GM12878 (cell line): ENCODE measurements at regions not wholly inside any gene's neighbourhood (a gene's known extent, or its start where the extent isn't known, plus 50 kb on each side); places are given as distances from the start of the nearest gene placed in this dataset.

Source experiments
- ATAC-seq: fragments of 200-7000 bp; cut with Tn5 transposase; 3 replicates; pipeline ENCODE4 v1.9.1; 2020; ENCODE audit warnings: mild to moderate bottlenecking, moderate library complexity
- BruUV-seq: library from RNA; stranded (reverse); fragments of 400-500 nt; replicated peaks from 2 replicates; lab custom pipeline; 2021; lab: Mats Ljungman, UMichigan
- CTCF ChIA-PET: fragments of 300-600 bp; sonication (Branson Sonifier 250); formaldehyde crosslinking; extraction: SDS; loops from one replicate; lab custom pipeline; 2021; ENCODE audit warnings: inconsistent platforms; lab: Yijun Ruan, JAX
- POLR2A ChIA-PET: fragments of 350-600 bp; formaldehyde crosslinking; extraction: SDS; loops from one replicate; lab custom pipeline; 2021; ENCODE audit warnings: inconsistent platforms; lab: Charles Lee
- RAD21 ChIA-PET: fragments of 300-600 bp; sonication (Branson Sonifier 250); formaldehyde crosslinking; loops from one replicate; lab custom pipeline; 2023; ENCODE audit warnings: antibody characterized with exemption; ENCODE audit not compliant: unreplicated experiment; lab: Charles Lee
- SMC1A ChIA-PET: fragments of 300-600 bp; sonication (Branson Sonifier 250); formaldehyde crosslinking; loops from one replicate; lab custom pipeline; 2023; ENCODE audit not compliant: unreplicated experiment, uncharacterized antibody; lab: Charles Lee
- DNase-seq: peaks from one replicate; pipeline ENCODE4 v3.0.0-alpha.2; 2011; ENCODE audit warnings: low read depth, low spot score
- FAIRE-seq: peaks from 3 replicates; lab custom pipeline; 2011; peaks lifted over from hg19 to GRCh38; lab: Jason Lieb, UNC
- H2AFZ ChIP-seq: 2 replicates; pipeline ENCODE4 v1.6.0; 2011; ENCODE audit warnings: low read depth, low read length, control low read depth; ENCODE audit not compliant: control insufficient read depth
- H3K27ac ChIP-seq: 2 replicates; pipeline ENCODE4 v1.5.1; 2011; ENCODE audit warnings: control low read depth; ENCODE audit not compliant: control insufficient read depth, insufficient read depth
- H3K27me3 ChIP-seq, 2 experiments: replicated peaks in 1 of 2; 2 replicates each; pipeline versions ENCODE4 v1.6.0 to v1.6.1; 2011; ENCODE audit warnings: low read length in 1 of 2; ENCODE audit not compliant: control insufficient read depth in 2 of 2, insufficient read depth in 2 of 2
- H3K36me3 ChIP-seq, 2 experiments: 2 replicates each; pipeline ENCODE4 v1.5.1; 2011; ENCODE audit warnings: low read length in 1 of 2; ENCODE audit not compliant: control insufficient read depth in 2 of 2, insufficient read depth in 2 of 2
- H3K4me1 ChIP-seq: 2 replicates; pipeline ENCODE4 v1.6.1; 2011; ENCODE audit warnings: mild to moderate bottlenecking, low read length, moderate library complexity, mixed read lengths; ENCODE audit not compliant: control insufficient read depth, insufficient read depth
- H3K4me2 ChIP-seq: 2 replicates; pipeline ENCODE4 v1.6.0; 2011; ENCODE audit warnings: control low read depth; ENCODE audit not compliant: control insufficient read depth, insufficient read depth
- H3K4me3 ChIP-seq: fragments of 200-600 bp; sonication (generic); 2 replicates; pipeline ENCODE4 v1.5.1; 2016
- H3K79me2 ChIP-seq: 2 replicates; pipeline ENCODE4 v1.6.0; 2011; ENCODE audit warnings: low read length; ENCODE audit not compliant: control insufficient read depth, insufficient read depth
- H3K9ac ChIP-seq: 2 replicates; pipeline ENCODE4 v1.8.0; 2011; ENCODE audit warnings: low read length, control low read depth, mixed read lengths; ENCODE audit not compliant: control insufficient read depth, insufficient read depth
- H3K9me3 ChIP-seq: replicated peaks from 3 replicates; pipeline ENCODE4 v1.5.1; 2011; ENCODE audit warnings: mild to moderate bottlenecking, low read length; ENCODE audit not compliant: control insufficient read depth, insufficient read depth
- H4K20me1 ChIP-seq: 2 replicates; pipeline ENCODE4 v1.6.0; 2011; ENCODE audit not compliant: control insufficient read depth, insufficient read depth
- ATF7 ChIP-seq: fragments of 450-650 bp; IDR thresholded peaks from 2 replicates; pipeline ENCODE4 v1.6.1; 2016; ENCODE audit warnings: low read depth, mild to moderate bottlenecking
- FOXM1 ChIP-seq: IDR thresholded peaks from 2 replicates; pipeline ENCODE4 v1.6.1; 2012; ENCODE audit warnings: low read depth, mild to moderate bottlenecking, inconsistent platforms, low read length, moderate library complexity
- HDGF ChIP-seq: fragments of 450-650 bp; IDR thresholded peaks from 2 replicates; pipeline ENCODE4 v1.6.1; 2016; ENCODE audit warnings: antibody characterized with exemption
- IKZF2 ChIP-seq, 2 experiments: fragments of 450-650 bp; IDR thresholded peaks; 2 replicates each; pipeline ENCODE4 v1.6.1; 2017; ENCODE audit warnings: mild to moderate bottlenecking in 2 of 2, moderate library complexity in 2 of 2
- MTA3 ChIP-seq: IDR thresholded peaks from 2 replicates; pipeline ENCODE4 v1.6.1; 2012; ENCODE audit warnings: low read length, inconsistent platforms, borderline replicate concordance
- RUNX3 ChIP-seq: IDR thresholded peaks from 2 replicates; pipeline ENCODE4 v1.6.1; 2012; ENCODE audit warnings: low read length, inconsistent platforms
- TCF12 ChIP-seq: IDR thresholded peaks from 2 replicates; pipeline ENCODE4 v1.6.1; 2011; ENCODE audit warnings: low read depth, mild to moderate bottlenecking, low read length
- ZSCAN29 ChIP-seq: fragments of 450-650 bp; IDR thresholded peaks from 2 replicates; pipeline ENCODE4 v1.6.1; 2017; ENCODE audit warnings: mild to moderate bottlenecking, moderate library complexity
- ZZZ3 ChIP-seq: IDR thresholded peaks from 2 replicates; pipeline ENCODE4 v1.6.1; 2011; ENCODE audit warnings: low read depth; ENCODE audit not compliant: control insufficient read depth, insufficient read length
- WGBS: methylation state at CpG from one replicate; pipeline ENCODE4 v1.1.6; 2016; ENCODE audit warnings: low lambda C conversion rate; ENCODE audit not compliant: insufficient replicate concordance, insufficient coverage; ENCODE audit errors: missing lambda C conversion rate; 5-methylcytosine and 5-hydroxymethylcytosine counted together
- in situ Hi-C: fragments of 300-500 bp; cut with MboI; formaldehyde crosslinking; loops from 9 replicates; pipeline ENCODE4 v1.14.3; 2018; ENCODE audit warnings: mixed read lengths
- intact Hi-C: fragments of 100-400 bp; cut with micrococcal nuclease; formaldehyde crosslinking; loops from one replicate; pipeline ENCODE4 v1.14.2; 2022; ENCODE audit not compliant: unreplicated experiment
- TF ChIP-seq, protein P1 (sequence below): fragments of 450-650 bp; IDR thresholded peaks from 2 replicates; pipeline ENCODE4 v1.6.1; 2014; ENCODE audit warnings: mild to moderate bottlenecking
- TF ChIP-seq, protein P2 (sequence below): fragments of 450-650 bp; formaldehyde crosslinking; IDR thresholded peaks from 2 replicates; pipeline ENCODE4 v1.4.0; 2020; ENCODE audit warnings: mild to moderate bottlenecking, moderate library complexity
- TF ChIP-seq, protein P3 (sequence below): fragments of 150-350 bp; IDR thresholded peaks from 2 replicates; pipeline ENCODE4 v1.6.1; 2014; ENCODE audit warnings: mild to moderate bottlenecking, low read depth, low read length

DNA sequence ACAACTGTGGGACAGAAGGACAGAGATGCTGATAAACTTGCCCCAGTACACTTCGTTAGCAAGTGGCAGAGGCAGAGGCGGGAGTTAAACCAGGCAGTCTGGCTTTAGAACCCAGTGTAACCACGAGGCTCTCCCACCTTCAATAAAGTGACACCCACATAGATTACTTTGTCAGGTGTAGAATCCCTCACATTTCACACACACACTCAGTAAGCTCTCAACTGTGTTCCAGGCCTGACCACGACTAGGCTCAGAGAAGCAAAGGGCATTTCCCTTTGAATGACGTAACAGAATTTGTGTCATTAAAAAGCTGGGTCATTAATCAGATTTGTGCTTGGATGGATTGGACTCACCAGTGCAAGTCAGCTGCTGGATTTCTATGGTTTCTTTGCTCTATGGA lies 118.3 kb upstream of the RCN1 start:
- WGBS: 26% methylated on average over 5 of the region's 5 CpGs
- Histone ChIP-seq H3K9ac (no peak overlapping the region), H3K9me3 (no peaks in the 10 kb centered on the region; the same call in 2 of the 3 replicates), H3K4me1 (no peaks in the 10 kb centered on the region), H3K79me2 (no peaks in the 10 kb centered on the region), H3K36me3 (no peaks in the 10 kb centered on the region), H3K4me2 (no peak overlapping the region), H3K27me3 (peaks cover 0 to 2% of the 10 kb centered on the region in 2 experiments; a peak in 3 of 4 replicates), H2AFZ (no peak overlapping the region), H4K20me1 (no peaks in the 10 kb centered on the region), H3K27ac (no peak overlapping the region), H3K4me3 (no peak overlapping the region)
- ChIA-PET RAD21 (interaction anchor here (0.9 to 1.4 kb wide), 3 partner anchors 14 to 59 kb away, joined by 3 to 10 read pairs (median 4); no protein-coding TSS in a partner anchor), POLR2A (no interaction called here), SMC1A (interaction anchor here (0.8 to 3.8 kb wide), 3 partner anchors 14 to 35 kb away, joined by 3 to 17 read pairs (median 5); no protein-coding TSS in a partner anchor), CTCF (interaction anchor here (0.6 to 0.9 kb wide), 3 partner anchors 18 to 378 kb away, joined by 3 read pairs; no protein-coding TSS in a partner anchor)
- in situ Hi-C loops (no loop called here), intact Hi-C loops (no loop called here)
- ATAC-seq: peak; percentile 27; the same call in 1 of the 3 replicates
- no TSS peak for BruUV-seq
- no peak for DNase-seq
- no peak for FAIRE-seq
- peak; percentile 42; the same call in 1 of the 2 replicates for TF ChIP-seq ATF7
- TF ChIP-seq MTA3: no peak

DNA sequence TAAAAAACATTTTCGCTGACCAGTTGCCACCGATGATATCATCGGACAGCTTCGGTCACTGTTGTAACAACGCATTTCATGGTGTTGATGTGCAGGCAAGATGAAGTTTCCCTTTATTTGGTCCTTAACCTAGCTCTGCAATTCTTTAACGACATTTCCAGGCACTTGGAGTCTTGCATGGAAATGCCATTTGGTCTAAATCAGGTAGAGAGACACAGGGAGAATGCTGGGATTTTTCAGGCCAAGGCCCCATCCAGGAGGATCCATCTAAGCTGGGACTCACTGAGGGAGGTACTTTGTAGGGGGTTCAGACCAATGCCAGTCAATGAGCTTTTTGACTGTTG lies 121.5 kb upstream of the RCN1 start:
- Histone ChIP-seq H3K9ac (no peak overlapping the region), H4K20me1 (no peaks in the 10 kb centered on the region), H3K27ac (no peak overlapping the region), H3K27me3 (peaks cover 0 to 2% of the 10 kb centered on the region in 2 experiments; a peak in 2 of 4 replicates), H3K79me2 (no peaks in the 10 kb centered on the region), H3K36me3 (no peaks in the 10 kb centered on the region), H2AFZ (no peak overlapping the region), H3K4me2 (no peak overlapping the region), H3K4me1 (no peaks in the 10 kb centered on the region), H3K4me3 (no peak overlapping the region), H3K9me3 (no peaks in the 10 kb centered on the region; the same call in 2 of the 3 replicates)
- FAIRE-seq (no peak), DNase-seq (no peak), ATAC-seq (no peak)
- WGBS: 73% methylated on average over 6 of the region's 6 CpGs
- intact Hi-C loops: no loop called here
- in situ Hi-C loops: no loop called here
- ChIA-PET CTCF (interaction anchor here (1.1 to 1.9 kb wide), 3 partner anchors 11 to 57 kb away, joined by 3 to 19 read pairs (median 3); no protein-coding TSS in a partner anchor), POLR2A (no interaction called here), SMC1A (interaction anchor here (1.1 to 2.3 kb wide), 3 partner anchors 10 to 32 kb away, joined by 3 to 12 read pairs (median 6); no protein-coding TSS in a partner anchor), RAD21 (interaction anchor here (1.0 kb wide), 1 partner anchor 11 kb away, joined by 4 read pairs; no protein-coding TSS in a partner anchor)
- BruUV-seq: no TSS peak
- no peak for TF ChIP-seq ZSCAN29
- TF ChIP-seq ZZZ3: no peak
- TF ChIP-seq, protein P1, sequence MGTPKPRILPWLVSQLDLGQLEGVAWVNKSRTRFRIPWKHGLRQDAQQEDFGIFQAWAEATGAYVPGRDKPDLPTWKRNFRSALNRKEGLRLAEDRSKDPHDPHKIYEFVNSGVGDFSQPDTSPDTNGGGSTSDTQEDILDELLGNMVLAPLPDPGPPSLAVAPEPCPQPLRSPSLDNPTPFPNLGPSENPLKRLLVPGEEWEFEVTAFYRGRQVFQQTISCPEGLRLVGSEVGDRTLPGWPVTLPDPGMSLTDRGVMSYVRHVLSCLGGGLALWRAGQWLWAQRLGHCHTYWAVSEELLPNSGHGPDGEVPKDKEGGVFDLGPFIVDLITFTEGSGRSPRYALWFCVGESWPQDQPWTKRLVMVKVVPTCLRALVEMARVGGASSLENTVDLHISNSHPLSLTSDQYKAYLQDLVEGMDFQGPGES: no peak
- no peak for TF ChIP-seq IKZF2 (IDR thresholded peaks at IDR 0.05)
- no peak for TF ChIP-seq FOXM1
- TF ChIP-seq TCF12: no peak
- no peak for TF ChIP-seq HDGF
- TF ChIP-seq, protein P2, sequence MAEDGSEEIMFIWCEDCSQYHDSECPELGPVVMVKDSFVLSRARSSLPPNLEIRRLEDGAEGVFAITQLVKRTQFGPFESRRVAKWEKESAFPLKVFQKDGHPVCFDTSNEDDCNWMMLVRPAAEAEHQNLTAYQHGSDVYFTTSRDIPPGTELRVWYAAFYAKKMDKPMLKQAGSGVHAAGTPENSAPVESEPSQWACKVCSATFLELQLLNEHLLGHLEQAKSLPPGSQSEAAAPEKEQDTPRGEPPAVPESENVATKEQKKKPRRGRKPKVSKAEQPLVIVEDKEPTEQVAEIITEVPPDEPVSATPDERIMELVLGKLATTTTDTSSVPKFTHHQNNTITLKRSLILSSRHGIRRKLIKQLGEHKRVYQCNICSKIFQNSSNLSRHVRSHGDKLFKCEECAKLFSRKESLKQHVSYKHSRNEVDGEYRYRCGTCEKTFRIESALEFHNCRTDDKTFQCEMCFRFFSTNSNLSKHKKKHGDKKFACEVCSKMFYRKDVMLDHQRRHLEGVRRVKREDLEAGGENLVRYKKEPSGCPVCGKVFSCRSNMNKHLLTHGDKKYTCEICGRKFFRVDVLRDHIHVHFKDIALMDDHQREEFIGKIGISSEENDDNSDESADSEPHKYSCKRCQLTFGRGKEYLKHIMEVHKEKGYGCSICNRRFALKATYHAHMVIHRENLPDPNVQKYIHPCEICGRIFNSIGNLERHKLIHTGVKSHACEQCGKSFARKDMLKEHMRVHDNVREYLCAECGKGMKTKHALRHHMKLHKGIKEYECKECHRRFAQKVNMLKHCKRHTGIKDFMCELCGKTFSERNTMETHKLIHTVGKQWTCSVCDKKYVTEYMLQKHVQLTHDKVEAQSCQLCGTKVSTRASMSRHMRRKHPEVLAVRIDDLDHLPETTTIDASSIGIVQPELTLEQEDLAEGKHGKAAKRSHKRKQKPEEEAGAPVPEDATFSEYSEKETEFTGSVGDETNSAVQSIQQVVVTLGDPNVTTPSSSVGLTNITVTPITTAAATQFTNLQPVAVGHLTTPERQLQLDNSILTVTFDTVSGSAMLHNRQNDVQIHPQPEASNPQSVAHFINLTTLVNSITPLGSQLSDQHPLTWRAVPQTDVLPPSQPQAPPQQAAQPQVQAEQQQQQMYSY (CRISPR knock-in tag): no peak
- TF ChIP-seq RUNX3: no peak
- TF ChIP-seq, protein P3, sequence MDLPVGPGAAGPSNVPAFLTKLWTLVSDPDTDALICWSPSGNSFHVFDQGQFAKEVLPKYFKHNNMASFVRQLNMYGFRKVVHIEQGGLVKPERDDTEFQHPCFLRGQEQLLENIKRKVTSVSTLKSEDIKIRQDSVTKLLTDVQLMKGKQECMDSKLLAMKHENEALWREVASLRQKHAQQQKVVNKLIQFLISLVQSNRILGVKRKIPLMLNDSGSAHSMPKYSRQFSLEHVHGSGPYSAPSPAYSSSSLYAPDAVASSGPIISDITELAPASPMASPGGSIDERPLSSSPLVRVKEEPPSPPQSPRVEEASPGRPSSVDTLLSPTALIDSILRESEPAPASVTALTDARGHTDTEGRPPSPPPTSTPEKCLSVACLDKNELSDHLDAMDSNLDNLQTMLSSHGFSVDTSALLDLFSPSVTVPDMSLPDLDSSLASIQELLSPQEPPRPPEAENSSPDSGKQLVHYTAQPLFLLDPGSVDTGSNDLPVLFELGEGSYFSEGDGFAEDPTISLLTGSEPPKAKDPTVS: no peak
